ENCODE measurements at regions not wholly inside any gene's neighbourhood (a gene's known extent, or its start where the extent isn't known, plus 50 kb on each side); places are given as distances from the start of the nearest gene placed in this dataset.

GRCh38 chr2:121051311-121051710 is 233.7 kb downstream of the TFCP2L1 start:
- no peak for TF ChIP-seq CTCF (conservative IDR thresholded peaks at IDR 0.05; ENCODE audit: low read length)
- TF ChIP-seq EZH2phosphoT487 (IDR thresholded peaks at IDR 0.05; ENCODE audit: borderline replicate concordance), result no peak
